ENCODE measurements at regions not wholly inside any gene's neighbourhood (a gene's known extent, or its start where the extent isn't known, plus 50 kb on each side); places are given as distances from the start of the nearest gene placed in this dataset.

- TF ChIP-seq, protein P1, sequence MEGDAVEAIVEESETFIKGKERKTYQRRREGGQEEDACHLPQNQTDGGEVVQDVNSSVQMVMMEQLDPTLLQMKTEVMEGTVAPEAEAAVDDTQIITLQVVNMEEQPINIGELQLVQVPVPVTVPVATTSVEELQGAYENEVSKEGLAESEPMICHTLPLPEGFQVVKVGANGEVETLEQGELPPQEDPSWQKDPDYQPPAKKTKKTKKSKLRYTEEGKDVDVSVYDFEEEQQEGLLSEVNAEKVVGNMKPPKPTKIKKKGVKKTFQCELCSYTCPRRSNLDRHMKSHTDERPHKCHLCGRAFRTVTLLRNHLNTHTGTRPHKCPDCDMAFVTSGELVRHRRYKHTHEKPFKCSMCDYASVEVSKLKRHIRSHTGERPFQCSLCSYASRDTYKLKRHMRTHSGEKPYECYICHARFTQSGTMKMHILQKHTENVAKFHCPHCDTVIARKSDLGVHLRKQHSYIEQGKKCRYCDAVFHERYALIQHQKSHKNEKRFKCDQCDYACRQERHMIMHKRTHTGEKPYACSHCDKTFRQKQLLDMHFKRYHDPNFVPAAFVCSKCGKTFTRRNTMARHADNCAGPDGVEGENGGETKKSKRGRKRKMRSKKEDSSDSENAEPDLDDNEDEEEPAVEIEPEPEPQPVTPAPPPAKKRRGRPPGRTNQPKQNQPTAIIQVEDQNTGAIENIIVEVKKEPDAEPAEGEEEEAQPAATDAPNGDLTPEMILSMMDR (conservative IDR thresholded peaks at IDR 0.05; ENCODE audit: low read depth, low read length): no peak
- no peak for TF ChIP-seq EZH2 (IDR thresholded peaks at IDR 0.05; ENCODE audit: low read length, unreplicated experiment)
- TF ChIP-seq EZH2phosphoT487 (IDR thresholded peaks at IDR 0.05; ENCODE audit: borderline replicate concordance, low read length): no peak
Measured at GRCh38 chr17:13268791-13269595, 251.2 kb upstream of the ELAC2 start.
